ENCODE measurements at regions not wholly inside any gene's neighbourhood (a gene's known extent, or its start where the extent isn't known, plus 50 kb on each side); places are given as distances from the start of the nearest gene placed in this dataset.

- Mint-ChIP-seq H3K4me3 (no peak overlapping the region), H3K36me3 (no peaks in the 10 kb centered on the region), H3K9me3 (no peaks in the 10 kb centered on the region), H3K27me3 (peaks cover 23% of the 10 kb centered on the region), H3K4me1 (no peaks in the 10 kb centered on the region), H3K27ac (no peak overlapping the region)
Measured at GRCh38 chr15:97648728-97649127, 311.8 kb upstream of the ARRDC4 start.

GRCh38 chr15:97652041-97652440 lies 308.5 kb upstream of the ARRDC4 start:
- Mint-ChIP-seq H3K4me1 (no peaks in the 10 kb centered on the region), H3K27me3 (peaks cover 24% of the 10 kb centered on the region), H3K36me3 (no peaks in the 10 kb centered on the region), H3K4me3 (no peak overlapping the region), H3K9me3 (no peaks in the 10 kb centered on the region), H3K27ac (no peak overlapping the region)

- Mint-ChIP-seq H3K4me1 (no peaks in the 10 kb centered on the region), H3K27me3 (peaks cover 24% of the 10 kb centered on the region), H3K9me3 (no peaks in the 10 kb centered on the region), H3K4me3 (no peak overlapping the region), H3K36me3 (no peaks in the 10 kb centered on the region), H3K27ac (no peak overlapping the region)
Measured at GRCh38 chr15:97652700-97653167, 307.8 kb upstream of the ARRDC4 start.

- peaks cover 24% of the 10 kb centered on the region for H3K27me3 Mint-ChIP-seq
- H3K36me3 Mint-ChIP-seq: no peaks in the 10 kb centered on the region
- H3K4me3 Mint-ChIP-seq: no peak overlapping the region
- no peak overlapping the region for H3K27ac Mint-ChIP-seq
- no peaks in the 10 kb centered on the region for H3K4me1 Mint-ChIP-seq
- no peaks in the 10 kb centered on the region for H3K9me3 Mint-ChIP-seq
Measured at GRCh38 chr15:97653896-97654295, 306.6 kb upstream of the ARRDC4 start.

- Mint-ChIP-seq H3K36me3 (no peaks in the 10 kb centered on the region), H3K9me3 (no peaks in the 10 kb centered on the region), H3K4me1 (no peaks in the 10 kb centered on the region), H3K4me3 (no peak overlapping the region), H3K27me3 (peaks cover 24% of the 10 kb centered on the region), H3K27ac (no peak overlapping the region)
Measured at GRCh38 chr15:97654481-97655076, 305.9 kb upstream of the ARRDC4 start.

- H3K27ac Mint-ChIP-seq: no peak overlapping the region
- H3K9me3 Mint-ChIP-seq: peaks cover 10% of the 10 kb centered on the region
- no peak overlapping the region for H3K4me3 Mint-ChIP-seq
- H3K36me3 Mint-ChIP-seq: no peaks in the 10 kb centered on the region
- H3K27me3 Mint-ChIP-seq: no peaks in the 10 kb centered on the region
- no peaks in the 10 kb centered on the region for H3K4me1 Mint-ChIP-seq
Measured at GRCh38 chr15:97661796-97662195, 298.7 kb upstream of the ARRDC4 start.

GRCh38 chr15:97672586-97672985 lies 287.9 kb upstream of the ARRDC4 start:
- Mint-ChIP-seq H3K36me3 (no peaks in the 10 kb centered on the region), H3K9me3 (peaks cover 6% of the 10 kb centered on the region), H3K4me3 (no peak overlapping the region), H3K27ac (no peak overlapping the region), H3K27me3 (no peaks in the 10 kb centered on the region), H3K4me1 (no peaks in the 10 kb centered on the region)

GRCh38 chr15:97678656-97679055 lies 281.8 kb upstream of the ARRDC4 start:
- Mint-ChIP-seq H3K36me3 (no peaks in the 10 kb centered on the region), H3K4me3 (no peak overlapping the region), H3K4me1 (no peaks in the 10 kb centered on the region), H3K27me3 (peaks cover 2% of the 10 kb centered on the region), H3K9me3 (peaks cover 11% of the 10 kb centered on the region), H3K27ac (no peak overlapping the region)

GRCh38 chr15:97679106-97679688 lies 281.3 kb upstream of the ARRDC4 start:
- H3K4me1 Mint-ChIP-seq: no peaks in the 10 kb centered on the region
- no peaks in the 10 kb centered on the region for H3K36me3 Mint-ChIP-seq
- H3K27ac Mint-ChIP-seq: no peak overlapping the region
- no peak overlapping the region for H3K4me3 Mint-ChIP-seq
- H3K27me3 Mint-ChIP-seq: peaks cover 2% of the 10 kb centered on the region
- peaks cover 10% of the 10 kb centered on the region for H3K9me3 Mint-ChIP-seq

GRCh38 chr15:97680606-97681220 lies 279.8 kb upstream of the ARRDC4 start:
- Mint-ChIP-seq H3K27ac (no peak overlapping the region), H3K4me3 (no peak overlapping the region), H3K4me1 (no peaks in the 10 kb centered on the region), H3K27me3 (peaks cover 2% of the 10 kb centered on the region), H3K9me3 (peaks cover 5% of the 10 kb centered on the region), H3K36me3 (no peaks in the 10 kb centered on the region)

GRCh38 chr15:97683831-97684230 lies 276.7 kb upstream of the ARRDC4 start:
- Mint-ChIP-seq H3K27me3 (peaks cover 3% of the 10 kb centered on the region), H3K4me3 (no peak overlapping the region), H3K4me1 (no peaks in the 10 kb centered on the region), H3K9me3 (peaks cover 10% of the 10 kb centered on the region), H3K27ac (no peak overlapping the region), H3K36me3 (no peaks in the 10 kb centered on the region)

- no peaks in the 10 kb centered on the region for H3K4me1 Mint-ChIP-seq
- H3K36me3 Mint-ChIP-seq: no peaks in the 10 kb centered on the region
- H3K4me3 Mint-ChIP-seq: no peak overlapping the region
- peaks cover 10% of the 10 kb centered on the region for H3K9me3 Mint-ChIP-seq
- peaks cover 3% of the 10 kb centered on the region for H3K27me3 Mint-ChIP-seq
- no peak overlapping the region for H3K27ac Mint-ChIP-seq
Measured at GRCh38 chr15:97684249-97684648, 276.3 kb upstream of the ARRDC4 start.

GRCh38 chr15:97686324-97686723 lies 274.2 kb upstream of the ARRDC4 start:
- Mint-ChIP-seq H3K27me3 (peaks cover 3% of the 10 kb centered on the region), H3K4me1 (no peaks in the 10 kb centered on the region), H3K9me3 (peaks cover 10% of the 10 kb centered on the region), H3K27ac (no peak overlapping the region), H3K36me3 (no peaks in the 10 kb centered on the region), H3K4me3 (no peak overlapping the region)

GRCh38 chr15:97687654-97688053 lies 272.8 kb upstream of the ARRDC4 start:
- no peak overlapping the region for H3K27ac Mint-ChIP-seq
- peaks cover 3% of the 10 kb centered on the region for H3K27me3 Mint-ChIP-seq
- H3K36me3 Mint-ChIP-seq: no peaks in the 10 kb centered on the region
- H3K4me1 Mint-ChIP-seq: no peaks in the 10 kb centered on the region
- no peak overlapping the region for H3K4me3 Mint-ChIP-seq
- H3K9me3 Mint-ChIP-seq: peaks cover 6% of the 10 kb centered on the region

- H3K36me3 Mint-ChIP-seq: no peaks in the 10 kb centered on the region
- peaks cover 3% of the 10 kb centered on the region for H3K27me3 Mint-ChIP-seq
- H3K27ac Mint-ChIP-seq: no peak overlapping the region
- H3K9me3 Mint-ChIP-seq: peaks cover 6% of the 10 kb centered on the region
- H3K4me3 Mint-ChIP-seq: no peak overlapping the region
- H3K4me1 Mint-ChIP-seq: no peaks in the 10 kb centered on the region
Measured at GRCh38 chr15:97688177-97688576, 272.3 kb upstream of the ARRDC4 start.

GRCh38 chr15:97688886-97689285 lies 271.6 kb upstream of the ARRDC4 start:
- peaks cover 3% of the 10 kb centered on the region for H3K27me3 Mint-ChIP-seq
- no peak overlapping the region for H3K27ac Mint-ChIP-seq
- no peaks in the 10 kb centered on the region for H3K4me1 Mint-ChIP-seq
- no peak overlapping the region for H3K4me3 Mint-ChIP-seq
- peaks cover 6% of the 10 kb centered on the region for H3K9me3 Mint-ChIP-seq
- H3K36me3 Mint-ChIP-seq: no peaks in the 10 kb centered on the region

All from activated naive CD4-positive, alpha-beta T cell treated with anti-CD3 and anti-CD28 coated beads, Interleukin-2, amount 50 U/mL, for 24 hours (primary cell).